Neural cell (in vitro differentiated cells): ENCODE measurements at regions not wholly inside any gene's neighbourhood (a gene's known extent, or its start where the extent isn't known, plus 50 kb on each side); places are given as distances from the start of the nearest gene placed in this dataset.

ENCODE experiments used
- EZH2 ChIP-seq: fragments of 200-600, 300-800 bp; shearing (Covaris generic), sonication (generic); IDR thresholded peaks from 2 replicates; pipeline ENCODE4 v1.6.1; 2014; ENCODE audit warnings: antibody characterized with exemption, low read length, borderline replicate concordance, mild to moderate bottlenecking; ENCODE audit not compliant: insufficient read depth, poor library complexity, severe bottlenecking
- MXI1 ChIP-seq: fragments of 450-650 bp; conservative IDR thresholded peaks from 2 replicates; pipeline ENCODE4 v1.6.1; 2014; ENCODE audit warnings: antibody characterized with exemption, mild to moderate bottlenecking; ENCODE audit not compliant: poor library complexity, severe bottlenecking
- POLR2AphosphoS5 ChIP-seq: IDR thresholded peaks from 2 replicates; pipeline ENCODE4 v1.6.1; 2012
- RAD21 ChIP-seq: fragments of 450-650 bp; conservative IDR thresholded peaks from 2 replicates; pipeline ENCODE4 v1.6.1; 2014; ENCODE audit warnings: antibody characterized with exemption, mild to moderate bottlenecking, moderate library complexity
- SMC3 ChIP-seq: fragments of 450-650 bp; conservative IDR thresholded peaks from 2 replicates; pipeline ENCODE4 v1.6.1; 2014; ENCODE audit warnings: antibody characterized with exemption, mild to moderate bottlenecking, moderate library complexity; ENCODE audit not compliant: poor library complexity
- TF ChIP-seq, protein P1 (sequence below): fragments of 450-650 bp; IDR thresholded peaks from 2 replicates; pipeline ENCODE4 v1.5.1; 2014; ENCODE audit warnings: antibody characterized with exemption, mild to moderate bottlenecking, moderate library complexity; ENCODE audit not compliant: poor library complexity, severe bottlenecking
- TF ChIP-seq, protein P2 (sequence below): IDR thresholded peaks from 2 replicates; pipeline ENCODE4 v1.6.1; 2012; ENCODE audit warnings: borderline replicate concordance

DNA sequence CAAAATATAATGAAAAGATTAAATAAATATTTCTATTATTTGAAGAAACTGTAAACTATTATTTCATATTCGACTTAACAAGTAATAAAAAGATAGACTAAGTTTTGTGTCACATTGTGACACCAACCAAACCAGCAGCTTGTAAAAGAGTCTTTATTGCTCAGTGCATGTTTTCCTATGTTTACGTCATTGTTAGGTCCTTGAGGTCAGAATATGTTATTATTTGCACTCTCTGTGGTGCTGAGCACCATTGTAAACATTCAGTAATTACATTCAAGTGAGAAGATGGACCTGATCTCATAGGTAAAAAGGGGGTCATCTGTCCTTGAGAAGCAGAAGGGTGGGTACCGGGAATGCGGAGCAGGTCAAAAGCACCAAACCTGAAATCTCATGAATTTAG lies 1999.1 kb upstream of the CELF4 start:
- TF ChIP-seq, protein P1, sequence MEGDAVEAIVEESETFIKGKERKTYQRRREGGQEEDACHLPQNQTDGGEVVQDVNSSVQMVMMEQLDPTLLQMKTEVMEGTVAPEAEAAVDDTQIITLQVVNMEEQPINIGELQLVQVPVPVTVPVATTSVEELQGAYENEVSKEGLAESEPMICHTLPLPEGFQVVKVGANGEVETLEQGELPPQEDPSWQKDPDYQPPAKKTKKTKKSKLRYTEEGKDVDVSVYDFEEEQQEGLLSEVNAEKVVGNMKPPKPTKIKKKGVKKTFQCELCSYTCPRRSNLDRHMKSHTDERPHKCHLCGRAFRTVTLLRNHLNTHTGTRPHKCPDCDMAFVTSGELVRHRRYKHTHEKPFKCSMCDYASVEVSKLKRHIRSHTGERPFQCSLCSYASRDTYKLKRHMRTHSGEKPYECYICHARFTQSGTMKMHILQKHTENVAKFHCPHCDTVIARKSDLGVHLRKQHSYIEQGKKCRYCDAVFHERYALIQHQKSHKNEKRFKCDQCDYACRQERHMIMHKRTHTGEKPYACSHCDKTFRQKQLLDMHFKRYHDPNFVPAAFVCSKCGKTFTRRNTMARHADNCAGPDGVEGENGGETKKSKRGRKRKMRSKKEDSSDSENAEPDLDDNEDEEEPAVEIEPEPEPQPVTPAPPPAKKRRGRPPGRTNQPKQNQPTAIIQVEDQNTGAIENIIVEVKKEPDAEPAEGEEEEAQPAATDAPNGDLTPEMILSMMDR, result no peak
- TF ChIP-seq EZH2, result no peak
- TF ChIP-seq MXI1, result no peak
- no peak for TF ChIP-seq RAD21
- TF ChIP-seq SMC3, result no peak
- no peak for TF ChIP-seq POLR2AphosphoS5
- TF ChIP-seq, protein P2, sequence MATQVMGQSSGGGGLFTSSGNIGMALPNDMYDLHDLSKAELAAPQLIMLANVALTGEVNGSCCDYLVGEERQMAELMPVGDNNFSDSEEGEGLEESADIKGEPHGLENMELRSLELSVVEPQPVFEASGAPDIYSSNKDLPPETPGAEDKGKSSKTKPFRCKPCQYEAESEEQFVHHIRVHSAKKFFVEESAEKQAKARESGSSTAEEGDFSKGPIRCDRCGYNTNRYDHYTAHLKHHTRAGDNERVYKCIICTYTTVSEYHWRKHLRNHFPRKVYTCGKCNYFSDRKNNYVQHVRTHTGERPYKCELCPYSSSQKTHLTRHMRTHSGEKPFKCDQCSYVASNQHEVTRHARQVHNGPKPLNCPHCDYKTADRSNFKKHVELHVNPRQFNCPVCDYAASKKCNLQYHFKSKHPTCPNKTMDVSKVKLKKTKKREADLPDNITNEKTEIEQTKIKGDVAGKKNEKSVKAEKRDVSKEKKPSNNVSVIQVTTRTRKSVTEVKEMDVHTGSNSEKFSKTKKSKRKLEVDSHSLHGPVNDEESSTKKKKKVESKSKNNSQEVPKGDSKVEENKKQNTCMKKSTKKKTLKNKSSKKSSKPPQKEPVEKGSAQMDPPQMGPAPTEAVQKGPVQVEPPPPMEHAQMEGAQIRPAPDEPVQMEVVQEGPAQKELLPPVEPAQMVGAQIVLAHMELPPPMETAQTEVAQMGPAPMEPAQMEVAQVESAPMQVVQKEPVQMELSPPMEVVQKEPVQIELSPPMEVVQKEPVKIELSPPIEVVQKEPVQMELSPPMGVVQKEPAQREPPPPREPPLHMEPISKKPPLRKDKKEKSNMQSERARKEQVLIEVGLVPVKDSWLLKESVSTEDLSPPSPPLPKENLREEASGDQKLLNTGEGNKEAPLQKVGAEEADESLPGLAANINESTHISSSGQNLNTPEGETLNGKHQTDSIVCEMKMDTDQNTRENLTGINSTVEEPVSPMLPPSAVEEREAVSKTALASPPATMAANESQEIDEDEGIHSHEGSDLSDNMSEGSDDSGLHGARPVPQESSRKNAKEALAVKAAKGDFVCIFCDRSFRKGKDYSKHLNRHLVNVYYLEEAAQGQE, result no peak
